Skeletal muscle cell (primary cell): ENCODE measurements at regions not wholly inside any gene's neighbourhood (a gene's known extent, or its start where the extent isn't known, plus 50 kb on each side); places are given as distances from the start of the nearest gene placed in this dataset.

Source experiments
- DNase-seq: peaks from one replicate; pipeline ENCODE4 v3.0.0-alpha.2; 2010; ENCODE audit warnings: low read depth
- H3K4me3 ChIP-seq: 2 replicates; pipeline ENCODE4 v1.5.1; 2011; ENCODE audit warnings: low read depth, mild to moderate bottlenecking, control low read depth, low read length, moderate library complexity

DNA sequence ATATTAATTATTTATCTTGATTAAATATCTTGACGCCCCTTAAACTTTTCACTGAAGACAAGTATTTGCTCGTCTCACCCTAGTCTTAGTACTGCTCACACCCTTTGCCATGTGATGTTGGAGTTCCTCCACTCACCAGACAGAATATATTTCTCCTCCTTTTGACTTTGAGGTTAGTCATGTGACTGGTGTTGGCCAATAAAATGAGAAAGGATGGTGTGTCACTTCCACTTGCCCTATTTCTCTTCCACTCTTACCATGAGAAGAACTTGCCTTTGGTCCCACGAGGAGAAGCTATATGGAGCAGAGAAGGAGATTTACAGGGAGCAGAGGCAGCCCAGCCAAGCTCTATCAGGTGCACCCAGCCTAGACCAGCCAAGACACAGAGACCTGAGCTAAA, 64.9 kb upstream of the TAB2 start:
- H3K4me3 ChIP-seq = no peak overlapping the region
- no peak for DNase-seq

DNA sequence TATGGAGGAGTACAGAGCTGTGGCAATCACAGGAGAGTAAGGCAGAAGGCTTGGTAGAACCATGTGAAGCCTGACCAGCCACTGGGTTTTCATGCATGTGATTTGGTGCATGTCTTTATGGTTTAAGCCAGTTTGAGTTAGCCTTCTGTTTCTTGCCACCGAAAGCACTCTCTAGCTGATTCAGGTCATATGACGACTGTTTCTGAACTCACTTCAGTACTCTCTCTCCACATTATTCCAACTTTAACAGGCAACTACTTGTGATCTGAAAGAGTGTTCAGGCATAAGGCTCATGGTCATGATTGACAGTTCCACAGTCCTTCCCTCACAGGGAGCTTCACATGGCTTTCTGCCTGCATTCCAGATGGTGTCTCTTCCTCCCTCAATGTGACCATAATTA, 63.3 kb upstream of the TAB2 start:
- H3K4me3 ChIP-seq = no peak overlapping the region
- no peak for DNase-seq

DNA sequence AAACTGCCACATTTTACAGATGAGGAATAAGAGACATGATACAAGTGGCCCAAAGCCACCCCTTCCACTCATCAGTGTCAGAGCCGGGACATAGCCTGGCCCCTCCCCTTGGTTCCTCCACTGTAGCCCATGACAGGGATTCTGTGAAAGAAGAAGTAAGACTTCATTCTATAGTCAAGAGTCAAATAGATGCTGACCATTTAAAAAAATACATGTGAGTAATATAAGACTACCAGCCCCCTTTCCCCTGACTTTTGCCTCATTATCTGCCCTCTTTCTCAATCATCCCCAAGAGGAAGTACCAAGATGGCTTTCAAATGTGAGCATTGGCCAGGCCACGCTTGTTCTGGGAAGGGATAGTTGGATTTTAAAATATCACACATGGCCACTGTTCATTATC, 57.8 kb upstream of the TAB2 start:
- no peak for DNase-seq

GRCh38 chr6:149260214-149260874, 57.2 kb upstream of the TAB2 start:
- DNase-seq = no peak
- no peak overlapping the region for H3K4me3 ChIP-seq

More for the DNA sequence above, 57.8 kb upstream of the TAB2 start:
- H3K4me3 ChIP-seq = no peak overlapping the region

DNA sequence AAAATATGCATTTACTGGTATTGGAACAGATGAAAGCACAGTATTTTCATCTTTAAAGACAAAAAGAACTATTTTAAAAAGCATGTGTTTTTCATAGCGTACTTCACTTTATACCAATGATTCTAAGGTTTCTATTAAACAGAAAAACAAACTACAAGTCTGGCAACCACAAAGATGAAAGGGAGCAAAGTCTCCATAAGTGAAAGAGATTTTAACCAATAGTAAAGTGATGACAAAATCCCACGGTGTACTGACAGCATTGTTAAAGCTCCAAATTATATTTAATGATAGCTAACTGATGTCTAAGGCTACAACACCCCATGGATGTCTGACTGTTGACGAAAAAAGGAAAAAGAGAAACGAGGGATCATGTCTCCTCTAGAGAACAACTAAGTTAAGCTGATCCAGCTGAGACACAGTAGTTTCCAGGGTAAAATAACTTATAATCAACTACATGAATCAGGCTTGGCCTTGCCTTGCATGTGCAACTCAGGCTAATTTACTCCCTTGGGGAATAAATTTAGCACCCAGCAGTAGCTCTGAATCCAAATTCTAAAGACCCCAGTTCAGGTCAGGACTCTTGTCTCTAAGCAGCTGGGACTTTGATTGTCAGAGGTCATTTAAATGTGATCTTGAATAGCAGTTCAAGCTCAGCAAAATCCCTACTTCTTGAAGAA, 56.0 kb upstream of the TAB2 start:
- no peak overlapping the region for H3K4me3 ChIP-seq

GRCh38 chr6:149263321-149263720, 54.2 kb upstream of the TAB2 start:
- no peak overlapping the region for H3K4me3 ChIP-seq
- no peak for DNase-seq

More for the DNA sequence above, 56.0 kb upstream of the TAB2 start:
- no peak for DNase-seq

GRCh38 chr6:149264629-149265028, 52.9 kb upstream of the TAB2 start:
- DNase-seq = no peak
- H3K4me3 ChIP-seq = no peak overlapping the region

DNA sequence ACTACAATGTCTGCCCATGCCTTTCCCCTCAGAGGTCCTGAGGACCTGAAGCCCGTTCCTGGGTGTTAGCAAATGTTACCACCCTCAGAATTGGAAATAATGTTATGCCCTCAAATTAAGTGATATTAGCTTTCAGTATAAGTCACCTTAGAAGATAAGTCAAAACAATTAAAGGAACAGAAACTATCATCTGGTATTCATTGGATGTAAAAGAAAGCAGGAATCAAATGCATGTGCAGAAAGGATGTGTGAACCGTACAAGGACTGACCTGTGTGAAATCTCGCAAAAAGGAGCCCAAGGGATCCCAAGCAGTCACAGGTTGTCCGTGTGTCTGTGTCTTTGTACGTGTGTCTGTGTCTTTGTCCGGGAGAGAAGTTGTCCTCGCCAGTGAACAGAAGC, 51.6 kb upstream of the TAB2 start:
- no peak overlapping the region for H3K4me3 ChIP-seq
- DNase-seq = no peak

DNA sequence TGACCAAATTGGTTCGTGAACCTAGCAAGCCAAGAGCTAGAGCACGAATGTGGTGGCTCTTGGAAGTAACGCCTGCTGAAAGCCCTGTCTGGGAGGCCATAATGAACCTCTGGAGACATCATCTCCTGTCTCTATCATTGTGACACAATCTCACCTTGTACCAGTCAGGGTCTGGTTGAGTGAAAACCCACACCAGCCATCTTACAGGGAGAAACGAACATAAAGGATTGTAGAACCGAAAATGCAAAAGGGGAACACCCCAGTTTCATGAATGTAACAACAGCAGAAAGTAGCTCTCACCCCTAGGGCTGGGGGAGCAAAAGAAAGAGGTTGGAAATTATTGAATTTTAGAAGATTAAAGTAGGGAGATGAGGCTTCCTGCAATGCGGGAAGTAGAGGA, 50.9 kb upstream of the TAB2 start:
- H3K4me3 ChIP-seq = no peak overlapping the region
- DNase-seq = no peak

DNA sequence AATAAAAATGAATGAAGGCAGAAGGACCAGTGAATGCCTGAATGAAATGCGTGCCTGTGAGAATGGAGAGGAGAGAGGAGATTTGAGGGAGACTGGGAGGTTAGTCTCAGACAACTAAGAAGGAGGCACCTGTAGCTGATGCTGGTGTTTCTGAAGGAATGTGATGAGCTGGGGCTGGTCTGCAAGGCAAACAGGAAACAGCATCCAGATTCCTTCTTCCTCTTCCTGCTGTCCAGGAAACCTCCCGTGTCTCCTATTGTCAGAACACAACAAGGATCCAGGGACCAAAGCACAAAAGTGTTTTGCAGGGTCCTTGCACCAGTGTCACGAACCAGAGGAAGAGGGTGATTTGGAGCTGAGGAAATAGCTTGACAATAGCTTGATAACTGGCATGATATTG, 50.4 kb upstream of the TAB2 start:
- no peak overlapping the region for H3K4me3 ChIP-seq
- no peak for DNase-seq

- no peak overlapping the region for H3K4me3 ChIP-seq
- no peak for DNase-seq
These were observed 49.9 kb upstream of the TAB2 start for GRCh38 chr6:149267513-149268043.
